ENCODE measurements at regions not wholly inside any gene's neighbourhood (a gene's known extent, or its start where the extent isn't known, plus 50 kb on each side); places are given as distances from the start of the nearest gene placed in this dataset. TPM values are rescaled to one million over a fixed set of nuclear protein-coding genes. Genes with fewer than 3 reads are reported as not detected.

DNA sequence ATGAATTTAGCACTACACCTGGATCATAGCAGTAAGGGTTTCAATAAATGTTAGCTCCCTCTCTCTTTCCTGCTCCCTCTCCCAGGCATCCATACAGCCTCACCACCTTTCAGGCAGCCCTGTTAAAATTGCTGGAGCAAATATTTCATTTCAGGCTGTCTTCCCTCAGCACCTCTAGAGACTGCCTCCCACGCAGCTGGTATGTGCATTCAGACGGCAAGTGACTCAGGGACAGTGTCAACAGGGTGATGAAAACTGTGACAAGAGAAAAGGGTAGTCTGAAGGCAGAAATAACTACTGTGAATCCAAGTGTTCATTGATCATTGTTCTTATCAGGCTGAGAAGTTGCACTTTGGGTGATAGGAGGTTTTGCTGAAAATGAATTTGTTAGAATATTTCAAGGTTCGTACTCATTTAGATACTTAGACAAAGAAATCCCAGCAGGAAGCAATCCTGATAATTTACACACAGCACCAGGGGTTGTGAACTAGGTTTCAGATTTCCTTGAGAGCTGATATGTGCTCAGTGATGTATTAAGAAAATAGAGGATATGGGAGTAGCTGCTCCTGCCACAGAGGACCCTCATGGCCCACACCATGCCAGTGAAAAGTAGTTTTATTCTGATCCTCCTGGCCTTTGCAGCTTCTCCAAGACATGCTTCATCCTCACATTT, 424.2 kb downstream of the FGF13 start:
- no peak for DNase-seq

DNA sequence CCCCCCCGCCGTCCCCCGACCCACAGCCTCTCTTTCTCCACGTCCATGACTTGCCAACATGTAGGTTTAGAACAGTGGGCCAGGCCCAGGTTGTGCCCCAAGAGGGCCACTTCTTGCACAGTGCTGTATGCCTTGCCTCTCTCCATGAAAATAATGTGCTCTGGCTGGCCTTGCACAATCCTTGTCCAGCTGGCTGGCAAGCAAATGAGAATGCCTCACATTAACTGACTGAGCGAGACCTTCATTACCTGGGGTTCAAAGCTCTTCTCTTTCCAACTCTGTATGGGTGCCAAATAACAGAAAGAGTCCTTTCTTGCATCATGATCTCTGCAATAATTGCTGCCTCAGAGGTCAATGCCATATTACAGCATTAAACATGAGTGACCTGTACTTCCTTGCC, 416.6 kb downstream of the FGF13 start:
- DNase-seq = no peak

DNA sequence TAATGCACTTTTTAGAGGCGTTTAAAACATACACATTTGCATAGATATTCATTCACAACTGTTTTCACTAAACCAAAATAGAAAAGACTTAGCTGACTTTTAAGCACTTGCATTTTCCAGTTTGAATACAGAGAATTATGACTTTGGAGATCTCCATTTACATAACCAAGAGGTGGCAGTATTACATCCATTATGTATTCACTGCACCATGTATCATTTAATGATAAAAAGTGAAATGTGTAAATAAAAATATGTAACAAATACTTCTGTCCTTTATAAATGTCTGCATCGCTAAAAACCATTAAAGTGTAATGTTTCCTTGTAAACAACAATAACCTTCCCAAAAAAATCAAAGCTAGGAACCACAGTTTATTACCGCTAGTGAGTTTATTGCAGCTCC, 413.2 kb downstream of the FGF13 start:
- no peak for DNase-seq

DNA sequence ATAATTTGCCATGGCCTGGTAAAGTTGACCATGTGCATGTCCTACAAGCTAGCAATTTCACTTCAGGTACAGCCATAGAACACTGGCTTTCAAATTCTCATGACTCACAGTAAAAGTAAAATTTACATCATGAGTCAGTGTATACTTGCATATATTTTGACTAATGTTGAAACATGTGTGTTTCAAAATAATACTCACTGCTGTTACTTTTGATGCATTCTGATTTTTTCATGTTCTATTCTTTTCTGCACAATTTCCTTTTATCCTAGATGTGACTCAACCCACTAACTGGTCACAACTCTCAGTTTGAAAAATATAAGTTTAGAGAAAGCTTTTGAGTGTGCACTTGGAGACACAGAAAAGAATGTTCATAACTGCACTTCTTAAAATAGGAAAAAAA, 365.7 kb downstream of the FGF13 start:
- DNase-seq = no peak

DNA sequence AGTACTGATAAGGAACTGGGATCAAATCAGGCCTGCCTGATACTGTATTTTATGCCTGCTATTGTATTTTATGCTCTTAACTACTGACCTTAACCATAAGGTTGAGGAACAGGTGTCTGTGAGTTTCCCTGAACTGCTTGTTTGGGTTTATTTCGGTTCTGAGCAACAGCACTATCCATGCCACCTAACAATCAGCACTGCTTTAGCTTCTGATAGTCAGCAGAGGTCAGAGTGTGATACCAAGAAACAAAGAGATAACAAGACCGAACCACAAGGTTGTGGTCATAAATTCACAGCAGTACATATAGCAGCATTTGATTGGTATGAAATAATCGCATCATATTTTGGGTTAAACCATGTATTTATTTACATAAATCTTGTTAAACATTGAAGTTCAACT, 362.2 kb downstream of the FGF13 start:
- no peak for DNase-seq

DNA sequence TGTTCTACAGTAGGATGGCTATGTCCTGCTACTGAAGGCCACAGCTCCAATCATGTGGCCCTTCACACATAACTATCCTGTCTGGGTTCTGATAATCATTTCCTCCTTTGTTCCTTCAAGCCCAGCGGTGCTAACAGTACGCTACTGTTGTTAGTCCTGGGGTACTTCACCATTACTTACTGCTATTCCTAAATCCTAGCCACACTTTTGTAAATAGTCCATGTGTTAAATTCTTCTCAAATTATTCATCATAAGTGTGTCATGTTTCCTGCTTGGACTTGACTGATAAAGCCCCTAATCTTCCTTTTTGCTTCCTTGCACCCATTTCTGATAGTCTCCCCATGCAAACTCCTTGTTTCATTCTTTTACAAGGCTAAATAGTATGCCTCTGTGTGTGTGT, 332.6 kb downstream of the FGF13 start:
- DNase-seq = no peak

DNA sequence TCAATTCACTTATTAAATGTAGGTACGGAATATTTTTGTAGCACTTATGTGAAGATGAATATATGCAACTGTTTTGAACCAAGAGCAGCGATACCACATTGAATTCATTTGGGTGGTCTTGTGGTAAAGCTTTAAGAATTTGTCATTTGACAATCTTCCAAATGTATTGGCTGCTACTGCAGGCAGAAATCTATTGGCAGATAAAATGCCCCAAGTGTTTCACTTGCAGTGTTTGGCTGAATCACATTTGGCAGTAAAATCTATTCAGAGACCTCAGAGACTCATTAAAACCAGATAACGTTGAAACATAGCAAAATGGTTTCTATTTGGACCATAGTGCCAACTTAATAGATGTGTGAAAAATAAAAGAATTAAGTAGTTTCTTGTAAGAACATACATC, 303.4 kb downstream of the FGF13 start:
- no peak for DNase-seq

DNA sequence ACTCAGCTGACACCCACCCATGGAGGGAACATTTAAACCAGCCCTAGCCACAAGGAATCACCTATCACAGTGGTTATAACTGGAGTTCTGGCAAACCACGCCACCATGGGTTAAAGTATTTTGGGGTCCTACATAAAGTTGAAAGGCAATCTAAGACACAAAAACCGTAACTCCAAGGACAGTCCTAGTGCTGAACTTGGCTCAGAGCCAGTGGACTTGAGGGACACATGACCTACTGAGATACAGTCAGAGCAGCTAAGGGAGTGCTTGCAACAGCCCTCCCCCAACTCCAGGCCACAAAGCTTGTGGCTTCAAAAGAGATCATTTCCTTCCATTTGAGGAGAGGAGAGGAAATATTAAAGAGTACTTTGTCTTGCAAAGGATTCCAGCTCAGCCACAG, 300.5 kb downstream of the FGF13 start:
- no peak for DNase-seq

Small RNA genes lying in the stretch of these regions (small RNA-seq; reads per million reads assigned to genes)
- gene RN7SKP31 (ENCODE audit: low replicate concordance) (not detected), gene RNU6-985P (ENCODE audit: low replicate concordance) (not detected)
